ENCODE measurements at regions not wholly inside any gene's neighbourhood (a gene's known extent, or its start where the extent isn't known, plus 50 kb on each side); places are given as distances from the start of the nearest gene placed in this dataset.

DNA sequence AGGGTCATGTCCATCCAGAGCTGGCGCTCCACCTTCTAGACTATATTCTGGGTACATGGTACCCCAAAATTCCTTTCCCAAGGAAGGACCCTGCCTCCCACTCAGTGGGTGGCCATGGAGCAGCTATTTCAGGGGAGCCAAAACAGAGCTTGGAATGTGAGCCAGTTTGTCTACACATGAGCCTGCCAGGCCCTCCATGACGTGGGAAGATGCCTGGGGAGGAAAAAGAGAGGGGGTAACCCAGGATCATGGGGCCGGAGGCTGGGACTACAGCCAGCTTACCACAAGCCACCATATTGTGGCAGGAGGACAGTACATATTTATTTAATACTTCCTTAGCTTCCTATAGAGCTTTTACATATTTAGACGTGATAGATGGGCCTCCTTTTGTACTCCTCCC is 414.7 kb upstream of the TNP1 start:
- no peaks in the 10 kb centered on the region for H3K9me3 ChIP-seq (ENCODE audit: control insufficient read depth, insufficient read depth, low read depth, low read length)
- BruUV-seq (replicated peaks), result no TSS peak
- CTCF ChIA-PET, result no interaction called here
- H3K36me3 ChIP-seq (ENCODE audit: control insufficient read depth, insufficient read depth, low read length), result no peaks in the 10 kb centered on the region
- H3K4me3 ChIP-seq (ENCODE audit: low read depth in 2 of 2, low read length in 2 of 2), result no peak overlapping the region
- no peak for DNase-seq (ENCODE audit: low read depth, low spot score)
- TF ChIP-seq, protein P1, sequence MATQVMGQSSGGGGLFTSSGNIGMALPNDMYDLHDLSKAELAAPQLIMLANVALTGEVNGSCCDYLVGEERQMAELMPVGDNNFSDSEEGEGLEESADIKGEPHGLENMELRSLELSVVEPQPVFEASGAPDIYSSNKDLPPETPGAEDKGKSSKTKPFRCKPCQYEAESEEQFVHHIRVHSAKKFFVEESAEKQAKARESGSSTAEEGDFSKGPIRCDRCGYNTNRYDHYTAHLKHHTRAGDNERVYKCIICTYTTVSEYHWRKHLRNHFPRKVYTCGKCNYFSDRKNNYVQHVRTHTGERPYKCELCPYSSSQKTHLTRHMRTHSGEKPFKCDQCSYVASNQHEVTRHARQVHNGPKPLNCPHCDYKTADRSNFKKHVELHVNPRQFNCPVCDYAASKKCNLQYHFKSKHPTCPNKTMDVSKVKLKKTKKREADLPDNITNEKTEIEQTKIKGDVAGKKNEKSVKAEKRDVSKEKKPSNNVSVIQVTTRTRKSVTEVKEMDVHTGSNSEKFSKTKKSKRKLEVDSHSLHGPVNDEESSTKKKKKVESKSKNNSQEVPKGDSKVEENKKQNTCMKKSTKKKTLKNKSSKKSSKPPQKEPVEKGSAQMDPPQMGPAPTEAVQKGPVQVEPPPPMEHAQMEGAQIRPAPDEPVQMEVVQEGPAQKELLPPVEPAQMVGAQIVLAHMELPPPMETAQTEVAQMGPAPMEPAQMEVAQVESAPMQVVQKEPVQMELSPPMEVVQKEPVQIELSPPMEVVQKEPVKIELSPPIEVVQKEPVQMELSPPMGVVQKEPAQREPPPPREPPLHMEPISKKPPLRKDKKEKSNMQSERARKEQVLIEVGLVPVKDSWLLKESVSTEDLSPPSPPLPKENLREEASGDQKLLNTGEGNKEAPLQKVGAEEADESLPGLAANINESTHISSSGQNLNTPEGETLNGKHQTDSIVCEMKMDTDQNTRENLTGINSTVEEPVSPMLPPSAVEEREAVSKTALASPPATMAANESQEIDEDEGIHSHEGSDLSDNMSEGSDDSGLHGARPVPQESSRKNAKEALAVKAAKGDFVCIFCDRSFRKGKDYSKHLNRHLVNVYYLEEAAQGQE (IDR thresholded peaks at IDR 0.05; ENCODE audit: insufficient read depth in 1 of 2, low read depth in 2 of 2, low read length in 1 of 2), result no peak
- no peak for TF ChIP-seq TCF7L2 (IDR thresholded peaks at IDR 0.05; ENCODE audit: low read depth, low read length)
- no peak for TF ChIP-seq POLR2AphosphoS5 (IDR thresholded peaks at IDR 0.05; ENCODE audit: low read depth, low read length)
- TF ChIP-seq, protein P2, sequence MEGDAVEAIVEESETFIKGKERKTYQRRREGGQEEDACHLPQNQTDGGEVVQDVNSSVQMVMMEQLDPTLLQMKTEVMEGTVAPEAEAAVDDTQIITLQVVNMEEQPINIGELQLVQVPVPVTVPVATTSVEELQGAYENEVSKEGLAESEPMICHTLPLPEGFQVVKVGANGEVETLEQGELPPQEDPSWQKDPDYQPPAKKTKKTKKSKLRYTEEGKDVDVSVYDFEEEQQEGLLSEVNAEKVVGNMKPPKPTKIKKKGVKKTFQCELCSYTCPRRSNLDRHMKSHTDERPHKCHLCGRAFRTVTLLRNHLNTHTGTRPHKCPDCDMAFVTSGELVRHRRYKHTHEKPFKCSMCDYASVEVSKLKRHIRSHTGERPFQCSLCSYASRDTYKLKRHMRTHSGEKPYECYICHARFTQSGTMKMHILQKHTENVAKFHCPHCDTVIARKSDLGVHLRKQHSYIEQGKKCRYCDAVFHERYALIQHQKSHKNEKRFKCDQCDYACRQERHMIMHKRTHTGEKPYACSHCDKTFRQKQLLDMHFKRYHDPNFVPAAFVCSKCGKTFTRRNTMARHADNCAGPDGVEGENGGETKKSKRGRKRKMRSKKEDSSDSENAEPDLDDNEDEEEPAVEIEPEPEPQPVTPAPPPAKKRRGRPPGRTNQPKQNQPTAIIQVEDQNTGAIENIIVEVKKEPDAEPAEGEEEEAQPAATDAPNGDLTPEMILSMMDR (IDR thresholded peaks at IDR 0.05), result no peak
- no peak for TF ChIP-seq SIN3A (IDR thresholded peaks at IDR 0.05; ENCODE audit: borderline replicate concordance, insufficient read depth, low read depth, low read length)
- intact Hi-C loops (cut with micrococcal nuclease; ENCODE audit: unreplicated experiment) (no loop called here), in situ Hi-C loops (cut with HindIII; ENCODE audit: low pct_unique_long_range_greater_than_20kb, low sequenced_read_pairs) (no loop called here)
- H3K27me3 ChIP-seq (ENCODE audit: control insufficient read depth, insufficient read depth, low read length), result no peaks in the 10 kb centered on the region
- H3K4me1 ChIP-seq (ENCODE audit: control insufficient read depth, insufficient read depth, low read length), result no peaks in the 10 kb centered on the region
- POLR2A ChIA-PET, result no interaction called here
- H3K27ac ChIP-seq (ENCODE audit: low read length), result no peak overlapping the region
- no peak for ATAC-seq

DNA sequence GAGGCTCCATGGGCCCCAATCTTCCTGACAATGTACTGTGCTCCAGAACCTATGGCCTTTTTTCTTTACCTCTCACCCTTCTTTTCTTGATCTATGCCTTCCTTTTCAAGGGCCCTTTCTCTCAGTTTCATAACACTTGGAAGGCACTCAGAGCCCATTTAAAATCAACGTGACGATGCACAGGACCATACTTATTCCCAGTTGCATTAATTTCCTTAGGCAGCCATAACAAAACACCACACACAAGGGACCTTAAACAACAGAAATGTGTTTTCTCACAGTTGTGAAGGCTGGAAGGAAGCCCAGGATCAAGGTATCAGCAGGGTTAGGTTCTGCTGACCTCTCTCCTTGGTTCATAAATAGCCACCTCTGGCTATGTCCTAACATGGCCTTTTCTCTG is 414.0 kb upstream of the TNP1 start:
- no TSS peak for BruUV-seq (replicated peaks)
- Histone ChIP-seq H3K27me3 (ENCODE audit: control insufficient read depth, insufficient read depth, low read length) (no peaks in the 10 kb centered on the region), H3K36me3 (ENCODE audit: control insufficient read depth, insufficient read depth, low read length) (no peaks in the 10 kb centered on the region), H3K9me3 (ENCODE audit: control insufficient read depth, insufficient read depth, low read depth, low read length) (no peaks in the 10 kb centered on the region), H3K4me3 (ENCODE audit: low read depth in 2 of 2, low read length in 2 of 2) (no peak overlapping the region), H3K4me1 (ENCODE audit: control insufficient read depth, insufficient read depth, low read length) (no peaks in the 10 kb centered on the region), H3K27ac (ENCODE audit: low read length) (no peak overlapping the region)
- POLR2A ChIA-PET, result no interaction called here
- in situ Hi-C loops (cut with HindIII; ENCODE audit: low pct_unique_long_range_greater_than_20kb, low sequenced_read_pairs) (no loop called here), intact Hi-C loops (cut with micrococcal nuclease; ENCODE audit: unreplicated experiment) (no loop called here)
- no peak for DNase-seq (ENCODE audit: low read depth, low spot score)
- CTCF ChIA-PET, result no interaction called here
- ATAC-seq, result no peak
- TF ChIP-seq SIN3A (IDR thresholded peaks at IDR 0.05; ENCODE audit: borderline replicate concordance, insufficient read depth, low read depth, low read length) (no peak), POLR2AphosphoS5 (IDR thresholded peaks at IDR 0.05; ENCODE audit: low read depth, low read length) (no peak), TCF7L2 (IDR thresholded peaks at IDR 0.05; ENCODE audit: low read depth, low read length) (no peak)
- TF ChIP-seq, protein P2 (IDR thresholded peaks at IDR 0.05), result no peak
- TF ChIP-seq, protein P1 (IDR thresholded peaks at IDR 0.05; ENCODE audit: insufficient read depth in 1 of 2, low read depth in 2 of 2, low read length in 1 of 2), result no peak

Data from Panc1 (cell line).